Gastroesophageal sphincter (tissue), 3 donors: ENCODE measurements at regions not wholly inside any gene's neighbourhood (a gene's known extent, or its start where the extent isn't known, plus 50 kb on each side); places are given as distances from the start of the nearest gene placed in this dataset.

ENCODE experiments used
- POLR2AphosphoS5 ChIP-seq: sonication (generic); formaldehyde crosslinking; IDR thresholded peaks from one replicate; pipeline ENCODE4 v1.6.1; 2017; ENCODE audit warnings: antibody characterized with exemption
- TF ChIP-seq, protein P1 (sequence below), 4 experiments: fragments of 200-600 bp in 2 of 4; fragments of 450-650 bp in 2 of 4; sonication (generic) in 1 of 4; IDR thresholded peaks; one replicate each; pipeline ENCODE4 v1.5.1; 2017 to 2019; ENCODE audit warnings: antibody characterized with exemption in 4 of 4, mild to moderate bottlenecking in 2 of 4, moderate library complexity in 2 of 4

DNA sequence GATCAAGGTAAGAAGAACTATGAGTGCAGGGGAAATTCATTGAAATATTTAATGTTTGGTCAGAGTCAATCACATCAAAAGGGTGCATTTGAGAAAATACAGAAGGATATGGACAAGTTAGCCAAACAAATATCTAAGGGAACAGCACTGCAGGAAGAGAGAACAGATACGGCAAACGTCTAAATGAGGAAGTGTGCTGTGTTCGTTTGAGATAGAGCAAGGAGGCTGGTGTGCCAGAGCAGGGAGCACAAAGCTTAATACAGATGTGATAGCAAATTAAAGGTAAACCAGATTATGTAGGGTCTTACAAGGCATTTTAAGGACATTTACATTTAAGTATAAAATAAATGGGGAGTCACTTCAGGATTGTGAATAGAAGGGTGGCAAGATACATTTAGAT lies 241.3 kb upstream of the ZNF804A start:
- TF ChIP-seq POLR2AphosphoS5, result no peak
- TF ChIP-seq, protein P1, sequence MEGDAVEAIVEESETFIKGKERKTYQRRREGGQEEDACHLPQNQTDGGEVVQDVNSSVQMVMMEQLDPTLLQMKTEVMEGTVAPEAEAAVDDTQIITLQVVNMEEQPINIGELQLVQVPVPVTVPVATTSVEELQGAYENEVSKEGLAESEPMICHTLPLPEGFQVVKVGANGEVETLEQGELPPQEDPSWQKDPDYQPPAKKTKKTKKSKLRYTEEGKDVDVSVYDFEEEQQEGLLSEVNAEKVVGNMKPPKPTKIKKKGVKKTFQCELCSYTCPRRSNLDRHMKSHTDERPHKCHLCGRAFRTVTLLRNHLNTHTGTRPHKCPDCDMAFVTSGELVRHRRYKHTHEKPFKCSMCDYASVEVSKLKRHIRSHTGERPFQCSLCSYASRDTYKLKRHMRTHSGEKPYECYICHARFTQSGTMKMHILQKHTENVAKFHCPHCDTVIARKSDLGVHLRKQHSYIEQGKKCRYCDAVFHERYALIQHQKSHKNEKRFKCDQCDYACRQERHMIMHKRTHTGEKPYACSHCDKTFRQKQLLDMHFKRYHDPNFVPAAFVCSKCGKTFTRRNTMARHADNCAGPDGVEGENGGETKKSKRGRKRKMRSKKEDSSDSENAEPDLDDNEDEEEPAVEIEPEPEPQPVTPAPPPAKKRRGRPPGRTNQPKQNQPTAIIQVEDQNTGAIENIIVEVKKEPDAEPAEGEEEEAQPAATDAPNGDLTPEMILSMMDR (IDR thresholded peaks at IDR 0.05), result no peak
